ENCODE measurements at regions not wholly inside any gene's neighbourhood (a gene's known extent, or its start where the extent isn't known, plus 50 kb on each side); places are given as distances from the start of the nearest gene placed in this dataset.

DNA sequence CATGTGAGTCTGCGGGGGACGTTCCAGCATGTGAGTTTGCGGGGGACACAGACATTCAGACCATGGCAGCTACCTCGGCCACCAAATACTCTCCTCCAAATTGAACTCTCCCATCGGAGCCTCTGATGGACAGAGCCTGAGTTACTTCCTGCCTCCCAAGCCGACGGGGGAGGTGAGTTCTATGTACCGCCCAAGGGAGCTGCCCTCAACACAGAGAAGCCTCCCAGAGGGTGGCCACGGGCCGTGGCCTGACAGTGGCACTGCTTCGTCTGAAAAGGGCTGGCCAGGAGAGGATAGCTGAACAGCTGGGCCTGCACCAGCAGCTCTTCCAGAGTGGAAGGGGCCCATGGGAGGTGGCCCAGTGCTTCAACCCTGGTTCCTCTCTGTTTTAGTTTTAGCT is 274.5 kb upstream of the PPP2R2D start:
- TF ChIP-seq, protein P1, sequence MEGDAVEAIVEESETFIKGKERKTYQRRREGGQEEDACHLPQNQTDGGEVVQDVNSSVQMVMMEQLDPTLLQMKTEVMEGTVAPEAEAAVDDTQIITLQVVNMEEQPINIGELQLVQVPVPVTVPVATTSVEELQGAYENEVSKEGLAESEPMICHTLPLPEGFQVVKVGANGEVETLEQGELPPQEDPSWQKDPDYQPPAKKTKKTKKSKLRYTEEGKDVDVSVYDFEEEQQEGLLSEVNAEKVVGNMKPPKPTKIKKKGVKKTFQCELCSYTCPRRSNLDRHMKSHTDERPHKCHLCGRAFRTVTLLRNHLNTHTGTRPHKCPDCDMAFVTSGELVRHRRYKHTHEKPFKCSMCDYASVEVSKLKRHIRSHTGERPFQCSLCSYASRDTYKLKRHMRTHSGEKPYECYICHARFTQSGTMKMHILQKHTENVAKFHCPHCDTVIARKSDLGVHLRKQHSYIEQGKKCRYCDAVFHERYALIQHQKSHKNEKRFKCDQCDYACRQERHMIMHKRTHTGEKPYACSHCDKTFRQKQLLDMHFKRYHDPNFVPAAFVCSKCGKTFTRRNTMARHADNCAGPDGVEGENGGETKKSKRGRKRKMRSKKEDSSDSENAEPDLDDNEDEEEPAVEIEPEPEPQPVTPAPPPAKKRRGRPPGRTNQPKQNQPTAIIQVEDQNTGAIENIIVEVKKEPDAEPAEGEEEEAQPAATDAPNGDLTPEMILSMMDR (conservative IDR thresholded peaks at IDR 0.05; ENCODE audit: low read depth, low read length): no peak
- TF ChIP-seq EZH2 (IDR thresholded peaks at IDR 0.05; ENCODE audit: low read length, unreplicated experiment): no peak
- no peak for TF ChIP-seq EZH2phosphoT487 (IDR thresholded peaks at IDR 0.05; ENCODE audit: borderline replicate concordance, low read length)
